GM12873 (cell line): ENCODE measurements at regions not wholly inside any gene's neighbourhood (a gene's known extent, or its start where the extent isn't known, plus 50 kb on each side); places are given as distances from the start of the nearest gene placed in this dataset.

Experiments
- CTCF ChIP-seq: IDR thresholded peaks from 2 replicates; pipeline ENCODE4 v1.5.1; 2012; ENCODE audit warnings: low read depth, mild to moderate bottlenecking, moderate library complexity, low read length, control low read depth; ENCODE audit not compliant: insufficient read depth; ENCODE audit errors: missing control alignments

- TF ChIP-seq CTCF, result no peak
Measured at GRCh38 chr13:64410276-64411053, 2819.7 kb downstream of the PCDH9 start.

GRCh38 chr13:64397701-64398100 lies 2832.4 kb downstream of the PCDH9 start:
- no peak for TF ChIP-seq CTCF

- TF ChIP-seq CTCF, result no peak
Measured at GRCh38 chr13:64377606-64378005, 2852.5 kb downstream of the PCDH9 start.

GRCh38 chr13:64371461-64371860 lies 2858.7 kb downstream of the PCDH9 start:
- no peak for TF ChIP-seq CTCF

GRCh38 chr13:64371045-64371444 lies 2859.1 kb downstream of the PCDH9 start:
- TF ChIP-seq CTCF, result no peak

- no peak for TF ChIP-seq CTCF
Measured at GRCh38 chr13:64369121-64369520, 2861.0 kb downstream of the PCDH9 start.

GRCh38 chr13:64362564-64362963 lies 2867.6 kb downstream of the PCDH9 start:
- no peak for TF ChIP-seq CTCF
